ENCODE measurements at regions not wholly inside any gene's neighbourhood (a gene's known extent, or its start where the extent isn't known, plus 50 kb on each side); places are given as distances from the start of the nearest gene placed in this dataset.
A peak's percentile ranks its signal among the peaks of the same experiment; 100 is the strongest.

DNA sequence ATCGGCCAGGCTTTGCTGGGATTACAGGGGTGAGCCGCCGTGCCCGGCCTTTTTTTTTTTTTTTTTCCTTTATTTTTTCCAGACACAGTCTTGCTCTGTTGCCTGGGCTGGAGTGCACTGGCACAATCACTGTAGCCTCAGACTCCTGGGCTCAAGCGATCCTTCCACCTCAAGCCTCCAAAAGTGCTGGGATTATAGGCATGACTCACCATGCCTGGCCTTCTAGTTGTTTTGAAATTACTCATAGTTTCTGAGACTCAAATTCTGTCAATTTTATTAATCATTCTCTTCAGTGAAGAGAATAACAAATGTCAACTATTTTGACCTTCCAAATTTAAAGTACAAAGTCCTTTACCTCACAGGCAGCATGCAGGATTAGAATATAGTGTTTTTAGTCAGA, 374.5 kb downstream of the PLA2G4A start:
- no peaks in the 10 kb centered on the region for H3K36me3 ChIP-seq (ENCODE audit: low read depth)
- H3K4me1 ChIP-seq (ENCODE audit: insufficient read depth) = peaks cover 12% of the 10 kb centered on the region; the same call in 1 of the 2 replicates
- no peaks in the 10 kb centered on the region for H3K9me3 ChIP-seq (ENCODE audit: low read depth)
- TF ChIP-seq EZH2 (IDR thresholded peaks at IDR 0.05; ENCODE audit: insufficient read depth, poor library complexity, severe bottlenecking) = no peak
- no peaks in the 10 kb centered on the region for H3K9me2 ChIP-seq (ENCODE audit: insufficient read depth)
- no peak overlapping the region for H3K9ac ChIP-seq
- in situ Hi-C loops (cut with MboI) = no loop called here
- peak; percentile 79 for DNase-seq
- 6 to 11% methylated on average over 5 of the region's 5 CpGs for WGBS, 2 experiments (ENCODE audit: low coverage in 1 of 2, low lambda C conversion rate in 2 of 2, missing lambda C conversion rate in 2 of 2)
- H3K4me3 ChIP-seq = peak overlapping the region; percentile 25; the same call in 1 of the 2 replicates
- peak overlapping the region; percentile 71 for H3K4me2 ChIP-seq (ENCODE audit: unreplicated experiment)
- H3K27me3 ChIP-seq (replicated peaks; ENCODE audit: insufficient read depth) = no peaks in the 10 kb centered on the region
- peak overlapping the region; percentile 21; the same call in 1 of the 2 replicates for H2AFZ ChIP-seq
- no peaks in the 10 kb centered on the region for H4K20me1 ChIP-seq (ENCODE audit: insufficient read depth)
- 0 out of 2 replicates have a peak overlapping the region, but pooled peaks have one; percentile 7 for H3K27ac ChIP-seq
- H3K79me2 ChIP-seq (ENCODE audit: insufficient read depth) = no peaks in the 10 kb centered on the region
- peaks cover 6% of the 10 kb centered on the region; the same call in 1 of the 2 replicates for H3F3A ChIP-seq (ENCODE audit: insufficient read depth)

DNA sequence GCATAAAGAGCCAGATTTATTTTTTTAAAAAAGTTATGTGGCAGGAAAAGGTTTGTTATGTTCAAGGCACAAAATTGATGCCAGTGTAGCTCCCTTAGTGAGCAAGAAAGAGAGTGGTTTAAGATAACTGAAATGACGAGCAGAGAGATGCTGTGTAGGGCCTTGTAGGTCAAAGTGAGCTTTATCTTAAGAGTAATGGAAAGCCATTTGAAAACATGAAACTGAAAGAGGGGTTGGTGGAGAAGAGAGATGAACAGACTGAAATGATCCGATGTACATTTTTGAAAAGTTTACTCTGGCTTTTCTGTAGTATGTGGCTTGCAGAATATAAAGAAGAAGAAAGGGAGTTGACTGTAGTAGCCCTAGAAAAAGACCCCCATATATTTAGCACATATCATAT, 383.6 kb downstream of the PLA2G4A start:
- 92 to 97% methylated on average over 2 of the region's 2 CpGs for WGBS, 2 experiments (ENCODE audit: low coverage in 1 of 2, low lambda C conversion rate in 2 of 2, missing lambda C conversion rate in 2 of 2)
- TF ChIP-seq EZH2 (IDR thresholded peaks at IDR 0.05; ENCODE audit: insufficient read depth, poor library complexity, severe bottlenecking) (no peak), EZH2phosphoT487 (IDR thresholded peaks at IDR 0.05; ENCODE audit: insufficient read depth, low read depth) (no peak)
- no peak overlapping the region for H3K4me2 ChIP-seq (ENCODE audit: unreplicated experiment)

DNA sequence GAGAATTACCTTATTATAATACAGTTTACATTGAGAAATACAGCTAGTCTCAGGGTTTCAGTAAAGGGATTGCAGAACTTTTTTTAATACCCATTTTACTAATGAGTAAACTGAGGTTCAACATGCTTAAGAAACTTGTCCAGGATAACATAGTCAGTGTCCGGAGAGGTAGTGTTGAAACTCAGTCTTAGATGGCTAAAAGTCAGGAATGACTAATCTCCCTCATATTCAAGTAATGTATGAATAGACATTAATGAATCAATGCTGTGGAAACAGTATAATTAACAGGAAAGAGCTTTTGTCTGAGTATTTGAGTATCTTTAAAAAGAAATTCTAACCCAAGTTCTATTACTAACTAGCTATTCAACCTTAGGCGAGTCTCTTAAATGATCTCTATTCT, 397.6 kb downstream of the PLA2G4A start:
- Histone ChIP-seq H3K9me2 (ENCODE audit: insufficient read depth) (no peaks in the 10 kb centered on the region), H3K4me1 (ENCODE audit: insufficient read depth) (peaks cover 22% of the 10 kb centered on the region), H3K79me2 (ENCODE audit: insufficient read depth) (no peaks in the 10 kb centered on the region), H3K9ac (no peak overlapping the region), H3F3A (ENCODE audit: insufficient read depth) (no peaks in the 10 kb centered on the region), H3K4me3 (no peak overlapping the region), H3K27me3 (replicated peaks; ENCODE audit: insufficient read depth) (no peaks in the 10 kb centered on the region), H3K9me3 (ENCODE audit: low read depth) (no peaks in the 10 kb centered on the region), H2AFZ (no peak overlapping the region), H3K27ac (no peak overlapping the region), H3K4me2 (ENCODE audit: unreplicated experiment) (peak overlapping the region; percentile 31), H3K36me3 (ENCODE audit: low read depth) (no peaks in the 10 kb centered on the region), H4K20me1 (ENCODE audit: insufficient read depth) (no peaks in the 10 kb centered on the region)
- TF ChIP-seq EZH2phosphoT487 (IDR thresholded peaks at IDR 0.05; ENCODE audit: insufficient read depth, low read depth) (no peak), EZH2 (IDR thresholded peaks at IDR 0.05; ENCODE audit: insufficient read depth, poor library complexity, severe bottlenecking) (no peak)
- DNase-seq = peak; percentile 77
- WGBS, 2 experiments (ENCODE audit: low coverage in 1 of 2, low lambda C conversion rate in 2 of 2, missing lambda C conversion rate in 2 of 2) = 12 to 17% methylated on average over 2 of the region's 2 CpGs
- in situ Hi-C loops (cut with MboI) = no loop called here

More for the DNA sequence above, 383.6 kb downstream of the PLA2G4A start:
- no peaks in the 10 kb centered on the region for H3K36me3 ChIP-seq (ENCODE audit: low read depth)
- no peak overlapping the region for H3K4me3 ChIP-seq
- H3K27ac ChIP-seq = no peak overlapping the region
- H4K20me1 ChIP-seq (ENCODE audit: insufficient read depth) = no peaks in the 10 kb centered on the region
- in situ Hi-C loops (cut with MboI) = no loop called here
- H3K9ac ChIP-seq = no peak overlapping the region
- no peak overlapping the region for H2AFZ ChIP-seq
- no peaks in the 10 kb centered on the region for H3K9me3 ChIP-seq (ENCODE audit: low read depth)
- H3K27me3 ChIP-seq (replicated peaks; ENCODE audit: insufficient read depth) = no peaks in the 10 kb centered on the region
- H3K79me2 ChIP-seq (ENCODE audit: insufficient read depth) = no peaks in the 10 kb centered on the region
- no peaks in the 10 kb centered on the region for H3F3A ChIP-seq (ENCODE audit: insufficient read depth)
- DNase-seq = no peak
- H3K4me1 ChIP-seq (ENCODE audit: insufficient read depth) = no peaks in the 10 kb centered on the region
- H3K9me2 ChIP-seq (ENCODE audit: insufficient read depth) = no peaks in the 10 kb centered on the region; the same call in 1 of the 2 replicates

DNA sequence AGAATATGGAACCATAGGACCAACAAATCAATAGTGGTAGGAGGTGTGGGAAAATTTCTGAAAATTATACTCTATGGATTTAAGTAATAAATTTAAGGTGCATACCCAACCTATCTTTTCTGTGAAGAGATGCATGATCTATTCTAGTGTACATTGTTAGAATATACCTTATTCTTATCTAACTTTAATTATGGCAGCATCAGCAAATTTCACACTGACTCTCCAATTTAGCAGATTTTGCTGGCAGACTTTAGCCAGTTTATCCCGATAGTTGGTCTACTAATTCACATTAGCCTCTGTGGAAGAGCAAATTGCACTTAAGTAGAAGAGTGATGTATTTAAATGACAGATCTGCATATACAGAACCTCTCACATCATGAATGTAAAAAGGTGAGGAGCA, 400.0 kb downstream of the PLA2G4A start:
- H3K36me3 ChIP-seq (ENCODE audit: low read depth) = no peaks in the 10 kb centered on the region
- no peak overlapping the region for H3K4me3 ChIP-seq
- no peak overlapping the region for H3K27ac ChIP-seq
- H3K4me2 ChIP-seq (ENCODE audit: unreplicated experiment) = no peak overlapping the region
- WGBS, 2 experiments (ENCODE audit: low coverage in 1 of 2, low lambda C conversion rate in 2 of 2, missing lambda C conversion rate in 2 of 2) = 93 to 97% methylated on average over 1 of the region's 1 CpG
- DNase-seq = no peak
- no peaks in the 10 kb centered on the region for H3K79me2 ChIP-seq (ENCODE audit: insufficient read depth)
- H3K9me2 ChIP-seq (ENCODE audit: insufficient read depth) = no peaks in the 10 kb centered on the region
- no peaks in the 10 kb centered on the region for H3F3A ChIP-seq (ENCODE audit: insufficient read depth)
- no peak overlapping the region for H2AFZ ChIP-seq
- H3K4me1 ChIP-seq (ENCODE audit: insufficient read depth) = peaks cover 22% of the 10 kb centered on the region
- H4K20me1 ChIP-seq (ENCODE audit: insufficient read depth) = no peaks in the 10 kb centered on the region
- no peaks in the 10 kb centered on the region for H3K27me3 ChIP-seq (replicated peaks; ENCODE audit: insufficient read depth)
- no peak overlapping the region for H3K9ac ChIP-seq
- H3K9me3 ChIP-seq (ENCODE audit: low read depth) = no peaks in the 10 kb centered on the region
- TF ChIP-seq EZH2 (IDR thresholded peaks at IDR 0.05; ENCODE audit: insufficient read depth, poor library complexity, severe bottlenecking) (no peak), EZH2phosphoT487 (IDR thresholded peaks at IDR 0.05; ENCODE audit: insufficient read depth, low read depth) (no peak)
- in situ Hi-C loops (cut with MboI) = no loop called here

DNA sequence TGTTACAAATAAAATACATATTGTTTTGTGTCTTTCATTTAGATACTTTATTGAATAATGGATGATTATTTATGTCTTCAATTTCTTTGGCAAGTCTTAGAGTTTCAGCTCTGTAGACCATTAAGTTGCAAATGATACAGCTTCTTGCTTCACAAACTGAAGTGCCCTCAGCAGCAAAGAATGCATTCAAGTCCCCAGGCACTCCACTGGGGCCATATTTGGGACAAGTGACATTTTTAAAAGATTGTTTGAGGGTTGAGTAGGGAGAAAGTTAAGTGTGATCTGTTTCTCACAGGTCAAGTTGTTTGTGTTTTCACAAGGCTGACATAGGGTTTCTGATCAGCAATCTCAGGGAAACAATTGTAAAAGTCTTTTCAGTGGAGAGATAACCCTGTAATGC, 400.7 kb downstream of the PLA2G4A start:
- Histone ChIP-seq H3K9ac (no peak overlapping the region), H3K9me3 (ENCODE audit: low read depth) (no peaks in the 10 kb centered on the region), H3K4me1 (ENCODE audit: insufficient read depth) (peaks cover 22% of the 10 kb centered on the region), H3K4me2 (ENCODE audit: unreplicated experiment) (peak overlapping the region; percentile 13), H3K4me3 (no peak overlapping the region), H3K27me3 (replicated peaks; ENCODE audit: insufficient read depth) (no peaks in the 10 kb centered on the region), H3K27ac (no peak overlapping the region), H3K79me2 (ENCODE audit: insufficient read depth) (no peaks in the 10 kb centered on the region), H3K9me2 (ENCODE audit: insufficient read depth) (no peaks in the 10 kb centered on the region), H2AFZ (peak overlapping the region; percentile 23; the same call in 1 of the 2 replicates), H3K36me3 (ENCODE audit: low read depth) (no peaks in the 10 kb centered on the region), H3F3A (ENCODE audit: insufficient read depth) (no peaks in the 10 kb centered on the region), H4K20me1 (ENCODE audit: insufficient read depth) (no peaks in the 10 kb centered on the region)
- DNase-seq = peak; percentile 19
- TF ChIP-seq EZH2phosphoT487 (IDR thresholded peaks at IDR 0.05; ENCODE audit: insufficient read depth, low read depth) = no peak
- no peak for TF ChIP-seq EZH2 (IDR thresholded peaks at IDR 0.05; ENCODE audit: insufficient read depth, poor library complexity, severe bottlenecking)
- in situ Hi-C loops (cut with MboI) = no loop called here
